H1 (cell line): ENCODE measurements at regions not wholly inside any gene's neighbourhood (a gene's known extent, or its start where the extent isn't known, plus 50 kb on each side); places are given as distances from the start of the nearest gene placed in this dataset.
A peak's percentile ranks its signal among the peaks of the same experiment; 100 is the strongest.

ENCODE experiments used
- BRCA1 ChIP-seq: IDR thresholded peaks from 2 replicates; pipeline ENCODE4 v1.6.1; 2012; ENCODE audit warnings: low read depth, low read length, improper control_type of control experiment
- CBX8 ChIP-seq: fragments of 300-800, 300-1000 bp; sonication (generic); IDR thresholded peaks from 2 replicates; pipeline ENCODE4 v1.7.1; 2016; ENCODE audit warnings: low read depth, low read length, borderline replicate concordance
- CTCF ChIP-seq, 3 experiments: IDR thresholded peaks; 1 replicate in 2 of 3; 2 replicates in 1 of 3; pipeline versions ENCODE4 v1.5.1 to v1.6.1; 2011; ENCODE audit warnings: low read length in 3 of 3, mild to moderate bottlenecking in 3 of 3, inconsistent platforms in 2 of 3, low read depth in 1 of 3, moderate library complexity in 1 of 3; ENCODE audit not compliant: insufficient read depth in 1 of 3; ENCODE audit errors: control extremely low read depth in 1 of 3
- JUND ChIP-seq: IDR thresholded peaks from 2 replicates; pipeline ENCODE4 v1.6.1; 2011; ENCODE audit warnings: mild to moderate bottlenecking, improper control_type of control experiment, low read length
- NRF1 ChIP-seq: IDR thresholded peaks from 2 replicates; pipeline ENCODE4 v1.6.1; 2011; ENCODE audit warnings: mild to moderate bottlenecking, low read depth, low read length, improper control_type of control experiment
- POLR2A ChIP-seq, 2 experiments: IDR thresholded peaks; 1 replicate in 1 of 2; 2 replicates in 1 of 2; pipeline ENCODE4 v1.6.1; 2011; ENCODE audit warnings: low read depth in 2 of 2, low read length in 2 of 2, mild to moderate bottlenecking in 2 of 2; ENCODE audit errors: control extremely low read depth in 1 of 2
- RBBP5 ChIP-seq: IDR thresholded peaks from 2 replicates; pipeline ENCODE4 v1.7.1; 2012; ENCODE audit warnings: low read depth, mild to moderate bottlenecking, inconsistent platforms, low read length, moderate library complexity, borderline replicate concordance
- RXRA ChIP-seq: IDR thresholded peaks from 2 replicates; pipeline ENCODE4 v1.6.1; 2011; ENCODE audit warnings: low read depth, mild to moderate bottlenecking, low read length, moderate library complexity; ENCODE audit not compliant: insufficient read depth
- TEAD4 ChIP-seq: IDR thresholded peaks from 2 replicates; pipeline ENCODE4 v1.6.1; 2012; ENCODE audit warnings: low read depth, low read length, inconsistent platforms, mixed read lengths
- YY1 ChIP-seq: IDR thresholded peaks from 2 replicates; pipeline ENCODE4 v1.6.1; 2011; ENCODE audit warnings: low read depth, mild to moderate bottlenecking, low read length
- ZNF274 ChIP-seq: IDR thresholded peaks from 2 replicates; pipeline ENCODE4 v1.7.0; 2012; ENCODE audit warnings: low read length, borderline replicate concordance; ENCODE audit errors: extremely low read depth

GRCh38 chr10:125521721-125522680, 161.0 kb downstream of the TEX36 start (continued):
- TF ChIP-seq CTCF (IDR thresholded peaks at IDR 0.05; ENCODE audit: control extremely low read depth in 1 of 3, insufficient read depth in 1 of 3, low read depth in 1 of 3, low read length in 3 of 3) (peak; percentile 69 to 96 (median 95)), YY1 (no peak), POLR2A (IDR thresholded peaks at IDR 0.05; ENCODE audit: control extremely low read depth in 1 of 2, low read depth in 2 of 2, low read length in 2 of 2) (no peak), JUND (no peak), BRCA1 (no peak), CBX8 (no peak), NRF1 (no peak), RXRA (no peak), TEAD4 (no peak), ZNF274 (no peak), RBBP5 (no peak)
